ENCODE measurements at regions not wholly inside any gene's neighbourhood (a gene's known extent, or its start where the extent isn't known, plus 50 kb on each side); places are given as distances from the start of the nearest gene placed in this dataset.

DNA sequence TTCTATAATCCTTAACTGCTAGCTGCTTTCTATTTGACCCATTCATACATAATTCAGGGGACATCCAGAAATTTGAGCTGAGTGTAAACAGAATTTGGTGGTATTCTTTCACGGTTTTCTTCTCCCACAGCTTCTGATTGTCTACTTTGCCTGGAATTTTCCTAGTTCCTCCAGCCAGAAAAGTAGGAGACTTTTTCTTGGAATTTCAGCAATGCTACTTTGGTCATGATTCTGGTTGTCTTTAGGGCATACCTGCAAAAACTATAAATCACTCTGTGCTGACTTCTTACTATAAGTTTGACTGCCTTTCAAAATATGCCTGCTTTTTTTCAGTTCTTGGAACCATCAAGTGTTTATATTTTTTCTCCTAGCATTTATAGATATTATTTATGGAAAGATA, 260.2 kb downstream of the TMEM38B start:
- Histone ChIP-seq H3K4me2 (ENCODE audit: low read depth, low read length) (no peak overlapping the region), H3K27ac (ENCODE audit: low read length) (no peak overlapping the region), H3K4me3 (ENCODE audit: low read length) (no peak overlapping the region), H3K36me3 (replicated peaks; ENCODE audit: insufficient read depth, low read length) (no peaks in the 10 kb centered on the region), H3K9me3 (replicated peaks; ENCODE audit: insufficient read depth, low read length) (no peaks in the 10 kb centered on the region), H3K4me1 (ENCODE audit: low read length) (no peaks in the 10 kb centered on the region), H4K20me1 (ENCODE audit: insufficient read depth, low read length) (no peaks in the 10 kb centered on the region), H3K9ac (ENCODE audit: low read length) (no peak overlapping the region), H3K9me2 (replicated peaks; ENCODE audit: insufficient read depth, low read length) (no peaks in the 10 kb centered on the region), H3K79me2 (ENCODE audit: low read length) (no peaks in the 10 kb centered on the region), H3F3A (ENCODE audit: insufficient read depth, low read length) (no peaks in the 10 kb centered on the region), H2AFZ (ENCODE audit: low read length) (no peak overlapping the region), H3K27me3 (replicated peaks; ENCODE audit: insufficient read depth, low read length) (no peaks in the 10 kb centered on the region)
- no peak for TF ChIP-seq EZH2phosphoT487 (IDR thresholded peaks at IDR 0.05; ENCODE audit: low read length)
- TF ChIP-seq EZH2 (optimal IDR thresholded peaks at IDR 0.05; ENCODE audit: low read depth, low read length), result no peak
- TF ChIP-seq, protein P1, sequence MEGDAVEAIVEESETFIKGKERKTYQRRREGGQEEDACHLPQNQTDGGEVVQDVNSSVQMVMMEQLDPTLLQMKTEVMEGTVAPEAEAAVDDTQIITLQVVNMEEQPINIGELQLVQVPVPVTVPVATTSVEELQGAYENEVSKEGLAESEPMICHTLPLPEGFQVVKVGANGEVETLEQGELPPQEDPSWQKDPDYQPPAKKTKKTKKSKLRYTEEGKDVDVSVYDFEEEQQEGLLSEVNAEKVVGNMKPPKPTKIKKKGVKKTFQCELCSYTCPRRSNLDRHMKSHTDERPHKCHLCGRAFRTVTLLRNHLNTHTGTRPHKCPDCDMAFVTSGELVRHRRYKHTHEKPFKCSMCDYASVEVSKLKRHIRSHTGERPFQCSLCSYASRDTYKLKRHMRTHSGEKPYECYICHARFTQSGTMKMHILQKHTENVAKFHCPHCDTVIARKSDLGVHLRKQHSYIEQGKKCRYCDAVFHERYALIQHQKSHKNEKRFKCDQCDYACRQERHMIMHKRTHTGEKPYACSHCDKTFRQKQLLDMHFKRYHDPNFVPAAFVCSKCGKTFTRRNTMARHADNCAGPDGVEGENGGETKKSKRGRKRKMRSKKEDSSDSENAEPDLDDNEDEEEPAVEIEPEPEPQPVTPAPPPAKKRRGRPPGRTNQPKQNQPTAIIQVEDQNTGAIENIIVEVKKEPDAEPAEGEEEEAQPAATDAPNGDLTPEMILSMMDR (IDR thresholded peaks at IDR 0.05; ENCODE audit: low read length), result no peak
- no peak for DNase-seq

- Histone ChIP-seq H3K36me3 (replicated peaks; ENCODE audit: insufficient read depth, low read length) (no peaks in the 10 kb centered on the region), H3K79me2 (ENCODE audit: low read length) (no peaks in the 10 kb centered on the region), H2AFZ (ENCODE audit: low read length) (no peak overlapping the region), H3K27ac (ENCODE audit: low read length) (no peak overlapping the region), H3K9ac (ENCODE audit: low read length) (no peak overlapping the region), H3K9me3 (replicated peaks; ENCODE audit: insufficient read depth, low read length) (no peaks in the 10 kb centered on the region), H3K9me2 (replicated peaks; ENCODE audit: insufficient read depth, low read length) (no peaks in the 10 kb centered on the region), H4K20me1 (ENCODE audit: insufficient read depth, low read length) (no peaks in the 10 kb centered on the region), H3K27me3 (replicated peaks; ENCODE audit: insufficient read depth, low read length) (no peaks in the 10 kb centered on the region), H3K4me3 (ENCODE audit: low read length) (no peak overlapping the region), H3K4me2 (ENCODE audit: low read depth, low read length) (no peak overlapping the region), H3F3A (ENCODE audit: insufficient read depth, low read length) (no peaks in the 10 kb centered on the region), H3K4me1 (ENCODE audit: low read length) (no peaks in the 10 kb centered on the region)
- TF ChIP-seq, protein P1 (IDR thresholded peaks at IDR 0.05; ENCODE audit: low read length), result no peak
- TF ChIP-seq EZH2 (optimal IDR thresholded peaks at IDR 0.05; ENCODE audit: low read depth, low read length), result no peak
- TF ChIP-seq EZH2phosphoT487 (IDR thresholded peaks at IDR 0.05; ENCODE audit: low read length), result no peak
- no peak for DNase-seq
Observed at GRCh38 chr9:105957830-105958229, 263.5 kb downstream of the TMEM38B start.

DNA sequence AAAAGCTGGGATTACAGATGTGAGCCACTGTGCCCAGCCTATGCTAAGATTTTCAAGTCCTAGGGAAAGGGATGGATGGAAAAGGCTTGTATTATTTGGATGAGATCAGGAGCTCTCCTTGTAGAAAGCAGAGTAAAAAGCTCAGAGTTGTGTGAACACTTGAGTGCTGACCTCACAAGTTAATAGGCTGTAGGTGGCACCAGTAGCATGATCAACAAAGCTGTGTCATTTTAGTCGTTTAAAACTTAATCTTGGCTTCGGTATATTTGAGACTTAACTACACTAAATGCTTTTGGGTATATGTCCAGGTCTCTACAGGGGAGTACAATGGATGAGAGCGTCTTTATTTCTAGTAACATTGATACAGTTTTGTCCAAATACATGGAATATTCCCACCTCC, 264.2 kb downstream of the TMEM38B start:
- Histone ChIP-seq H3K27me3 (replicated peaks; ENCODE audit: insufficient read depth, low read length) (no peaks in the 10 kb centered on the region), H3K36me3 (replicated peaks; ENCODE audit: insufficient read depth, low read length) (no peaks in the 10 kb centered on the region), H3K9me3 (replicated peaks; ENCODE audit: insufficient read depth, low read length) (no peaks in the 10 kb centered on the region), H3K4me1 (ENCODE audit: low read length) (no peaks in the 10 kb centered on the region), H3F3A (ENCODE audit: insufficient read depth, low read length) (no peaks in the 10 kb centered on the region), H3K27ac (ENCODE audit: low read length) (no peak overlapping the region), H3K4me3 (ENCODE audit: low read length) (no peak overlapping the region), H3K4me2 (ENCODE audit: low read depth, low read length) (no peak overlapping the region), H2AFZ (ENCODE audit: low read length) (no peak overlapping the region), H4K20me1 (ENCODE audit: insufficient read depth, low read length) (no peaks in the 10 kb centered on the region), H3K9ac (ENCODE audit: low read length) (no peak overlapping the region), H3K9me2 (replicated peaks; ENCODE audit: insufficient read depth, low read length) (no peaks in the 10 kb centered on the region), H3K79me2 (ENCODE audit: low read length) (no peaks in the 10 kb centered on the region)
- no peak for DNase-seq
- TF ChIP-seq, protein P1 (IDR thresholded peaks at IDR 0.05; ENCODE audit: low read length), result no peak
- TF ChIP-seq EZH2phosphoT487 (IDR thresholded peaks at IDR 0.05; ENCODE audit: low read length) (no peak), EZH2 (optimal IDR thresholded peaks at IDR 0.05; ENCODE audit: low read depth, low read length) (no peak)

All from MM.1S (cell line).